ENCODE measurements at regions not wholly inside any gene's neighbourhood (a gene's known extent, or its start where the extent isn't known, plus 50 kb on each side); places are given as distances from the start of the nearest gene placed in this dataset.

DNA sequence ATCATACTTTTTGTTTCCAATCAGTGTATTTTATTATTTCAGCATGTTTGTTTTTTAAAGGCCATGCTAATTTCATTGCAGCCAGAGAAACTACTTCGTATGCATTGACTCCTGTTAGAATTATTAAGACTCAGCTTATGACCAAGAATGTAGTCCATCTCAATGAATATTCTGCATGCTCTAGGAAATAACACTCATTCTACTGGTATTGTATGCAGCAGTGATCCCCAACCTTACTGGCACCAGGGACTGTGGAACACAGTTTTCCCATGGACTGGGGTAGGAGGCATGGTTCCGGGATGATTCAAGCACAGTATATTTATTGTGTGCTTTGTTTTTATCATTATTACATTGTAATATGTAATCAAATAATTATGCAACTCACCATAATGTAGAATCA lies 356.9 kb downstream of the DSEL start:
- WGBS (ENCODE audit: low lambda C conversion rate, missing lambda C conversion rate): 93% methylated on average over 2 of the region's 2 CpGs

DNA sequence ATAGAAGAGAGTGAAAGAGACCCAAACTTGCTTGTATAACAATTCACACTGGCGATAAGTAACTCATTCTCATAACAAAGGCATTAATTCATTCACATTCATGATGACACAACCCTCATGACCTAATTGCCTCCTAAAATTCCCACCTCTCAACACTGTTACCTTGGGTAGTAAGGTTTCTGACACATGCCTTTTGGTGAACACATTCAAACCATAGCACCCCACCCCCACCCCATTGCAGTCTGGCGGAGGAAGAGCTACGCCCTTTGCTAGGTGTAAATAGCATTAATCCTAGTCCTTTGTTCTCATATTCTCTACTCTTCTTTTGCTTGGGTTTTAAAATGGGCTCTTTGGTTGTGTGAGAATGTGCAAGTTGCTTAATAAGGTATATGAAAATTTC lies 361.5 kb downstream of the DSEL start:
- WGBS (ENCODE audit: low lambda C conversion rate, missing lambda C conversion rate): 92% methylated on average over 3 of the region's 3 CpGs
- no peak overlapping the region for H2AFZ ChIP-seq
- TF ChIP-seq, protein P1, sequence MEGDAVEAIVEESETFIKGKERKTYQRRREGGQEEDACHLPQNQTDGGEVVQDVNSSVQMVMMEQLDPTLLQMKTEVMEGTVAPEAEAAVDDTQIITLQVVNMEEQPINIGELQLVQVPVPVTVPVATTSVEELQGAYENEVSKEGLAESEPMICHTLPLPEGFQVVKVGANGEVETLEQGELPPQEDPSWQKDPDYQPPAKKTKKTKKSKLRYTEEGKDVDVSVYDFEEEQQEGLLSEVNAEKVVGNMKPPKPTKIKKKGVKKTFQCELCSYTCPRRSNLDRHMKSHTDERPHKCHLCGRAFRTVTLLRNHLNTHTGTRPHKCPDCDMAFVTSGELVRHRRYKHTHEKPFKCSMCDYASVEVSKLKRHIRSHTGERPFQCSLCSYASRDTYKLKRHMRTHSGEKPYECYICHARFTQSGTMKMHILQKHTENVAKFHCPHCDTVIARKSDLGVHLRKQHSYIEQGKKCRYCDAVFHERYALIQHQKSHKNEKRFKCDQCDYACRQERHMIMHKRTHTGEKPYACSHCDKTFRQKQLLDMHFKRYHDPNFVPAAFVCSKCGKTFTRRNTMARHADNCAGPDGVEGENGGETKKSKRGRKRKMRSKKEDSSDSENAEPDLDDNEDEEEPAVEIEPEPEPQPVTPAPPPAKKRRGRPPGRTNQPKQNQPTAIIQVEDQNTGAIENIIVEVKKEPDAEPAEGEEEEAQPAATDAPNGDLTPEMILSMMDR (IDR thresholded peaks at IDR 0.05; ENCODE audit: poor library complexity): no peak
- TF ChIP-seq EZH2 (IDR thresholded peaks at IDR 0.05; ENCODE audit: borderline replicate concordance): no peak
- no peak for TF ChIP-seq EZH2phosphoT487 (IDR thresholded peaks at IDR 0.05; ENCODE audit: low read depth, severe bottlenecking, unreplicated experiment)
- no peak for DNase-seq (ENCODE audit: low spot score)
- no peaks in the 10 kb centered on the region for H3K9me3 ChIP-seq (ENCODE audit: low read depth)
- H3K4me2 ChIP-seq: no peak overlapping the region
- no peak overlapping the region for H3K27ac ChIP-seq
- H4K20me1 ChIP-seq (ENCODE audit: insufficient read depth, poor library complexity, severe bottlenecking): no peaks in the 10 kb centered on the region
- H3K4me3 ChIP-seq: no peak overlapping the region
- H3K79me2 ChIP-seq: no peaks in the 10 kb centered on the region
- H3K36me3 ChIP-seq (replicated peaks; ENCODE audit: insufficient read depth, low read depth): no peaks in the 10 kb centered on the region
- no peaks in the 10 kb centered on the region for H3K4me1 ChIP-seq (ENCODE audit: insufficient read depth)
- H3K9me2 ChIP-seq (replicated peaks; ENCODE audit: insufficient read depth): no peaks in the 10 kb centered on the region
- H3K27me3 ChIP-seq: no peaks in the 10 kb centered on the region

More for the DNA sequence above, 356.9 kb downstream of the DSEL start:
- no peaks in the 10 kb centered on the region for H3K9me3 ChIP-seq (ENCODE audit: low read depth)
- no peaks in the 10 kb centered on the region for H3K36me3 ChIP-seq (replicated peaks; ENCODE audit: insufficient read depth, low read depth)
- H3K4me2 ChIP-seq: no peak overlapping the region
- H3K9me2 ChIP-seq (replicated peaks; ENCODE audit: insufficient read depth): no peaks in the 10 kb centered on the region
- H4K20me1 ChIP-seq (ENCODE audit: insufficient read depth, poor library complexity, severe bottlenecking): no peaks in the 10 kb centered on the region
- H3K27ac ChIP-seq: no peak overlapping the region
- no peak overlapping the region for H2AFZ ChIP-seq
- DNase-seq (ENCODE audit: low spot score): no peak
- H3K27me3 ChIP-seq: no peaks in the 10 kb centered on the region
- no peaks in the 10 kb centered on the region for H3K79me2 ChIP-seq
- no peaks in the 10 kb centered on the region for H3K4me1 ChIP-seq (ENCODE audit: insufficient read depth)
- H3K4me3 ChIP-seq: no peak overlapping the region
- TF ChIP-seq EZH2phosphoT487 (IDR thresholded peaks at IDR 0.05; ENCODE audit: low read depth, severe bottlenecking, unreplicated experiment) (no peak), EZH2 (IDR thresholded peaks at IDR 0.05; ENCODE audit: borderline replicate concordance) (no peak)
- TF ChIP-seq, protein P1 (IDR thresholded peaks at IDR 0.05; ENCODE audit: poor library complexity): no peak

DNA sequence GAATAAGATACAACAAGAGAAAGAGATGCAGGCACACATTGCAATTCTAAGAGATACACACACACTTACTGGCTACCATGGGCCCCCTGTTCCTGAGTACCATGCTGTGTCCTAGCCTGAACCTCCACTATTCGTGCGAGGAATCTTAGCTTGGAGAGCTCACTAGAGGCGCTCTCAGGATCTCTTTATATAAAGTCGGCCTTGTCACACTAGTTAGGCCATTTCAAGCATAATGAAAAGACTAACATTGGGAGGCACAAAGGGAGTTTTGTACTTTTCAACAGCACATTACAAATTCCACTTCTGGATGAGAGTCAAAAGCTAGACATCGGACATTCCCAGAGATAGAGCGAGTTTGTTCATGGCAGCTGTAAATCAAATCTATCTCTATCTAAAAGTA lies 365.2 kb downstream of the DSEL start:
- no peaks in the 10 kb centered on the region for H4K20me1 ChIP-seq (ENCODE audit: insufficient read depth, poor library complexity, severe bottlenecking)
- no peaks in the 10 kb centered on the region for H3K36me3 ChIP-seq (replicated peaks; ENCODE audit: insufficient read depth, low read depth)
- no peaks in the 10 kb centered on the region for H3K79me2 ChIP-seq
- no peak overlapping the region for H3K4me2 ChIP-seq
- no peaks in the 10 kb centered on the region for H3K4me1 ChIP-seq (ENCODE audit: insufficient read depth)
- H3K27me3 ChIP-seq: no peaks in the 10 kb centered on the region
- no peaks in the 10 kb centered on the region for H3K9me2 ChIP-seq (replicated peaks; ENCODE audit: insufficient read depth)
- H3K9me3 ChIP-seq (ENCODE audit: low read depth): no peaks in the 10 kb centered on the region
- H2AFZ ChIP-seq: no peak overlapping the region
- no peak overlapping the region for H3K4me3 ChIP-seq
- no peak for DNase-seq (ENCODE audit: low spot score)
- no peak overlapping the region for H3K27ac ChIP-seq
- no peak for TF ChIP-seq EZH2 (IDR thresholded peaks at IDR 0.05; ENCODE audit: borderline replicate concordance)
- TF ChIP-seq, protein P1 (IDR thresholded peaks at IDR 0.05; ENCODE audit: poor library complexity): no peak
- TF ChIP-seq EZH2phosphoT487 (IDR thresholded peaks at IDR 0.05; ENCODE audit: low read depth, severe bottlenecking, unreplicated experiment): no peak
- 92% methylated on average over 6 of the region's 6 CpGs for WGBS (ENCODE audit: low lambda C conversion rate, missing lambda C conversion rate)

Data from hepatocyte (in vitro differentiated cells).